IMR-90 (cell line): ENCODE measurements at regions not wholly inside any gene's neighbourhood (a gene's known extent, or its start where the extent isn't known, plus 50 kb on each side); places are given as distances from the start of the nearest gene placed in this dataset.

Source experiments
- ATAC-seq: fragments of 200-7000 bp; cut with Tn5 transposase; 2 replicates; pipeline ENCODE4 v1.9.1; 2020; ENCODE audit warnings: low read depth, mild to moderate bottlenecking, moderate library complexity
- BruUV-seq: library from RNA; stranded (reverse); fragments of 400-500 nt; replicated peaks from 2 replicates; lab custom pipeline; 2021; lab: Mats Ljungman, UMichigan
- CTCF ChIA-PET: fragments of 300-600 bp; formaldehyde crosslinking; extraction: SDS; loops from one replicate; lab custom pipeline; 2021; ENCODE audit warnings: antibody characterized with exemption; lab: Yijun Ruan, JAX
- POLR2A ChIA-PET: fragments of 300-600 bp; sonication (Branson Sonifier 250); formaldehyde crosslinking; loops from one replicate; lab custom pipeline; 2022; ENCODE audit warnings: antibody characterized with exemption; ENCODE audit not compliant: unreplicated experiment; lab: Charles Lee
- DNase-seq: peaks from one replicate; pipeline ENCODE4 v3.0.0; 2013
- H2AFZ ChIP-seq: replicated peaks from 2 replicates; pipeline ENCODE3; 2013; ENCODE audit warnings: low read length, mild to moderate bottlenecking; ENCODE audit not compliant: poor library complexity
- H2AK5ac ChIP-seq: 2 replicates; pipeline ENCODE4 v1.6.1; 2013; ENCODE audit warnings: low read depth, low read length, inconsistent platforms
- H2AK9ac ChIP-seq: replicated peaks from 2 replicates; pipeline ENCODE3; 2013; ENCODE audit warnings: mild to moderate bottlenecking, low read depth, low read length, moderate library complexity; ENCODE audit not compliant: poor library complexity
- H2BK120ac ChIP-seq: 2 replicates; pipeline ENCODE4 v1.6.1; 2013; ENCODE audit warnings: low read depth, low read length, inconsistent platforms
- H2BK15ac ChIP-seq: 3 replicates; pipeline ENCODE4 v1.6.1; 2013; ENCODE audit warnings: low read depth, low read length, inconsistent platforms
- H2BK20ac ChIP-seq: 2 replicates; pipeline ENCODE4 v1.6.1; 2013; ENCODE audit warnings: low read depth, mild to moderate bottlenecking, inconsistent platforms, low read length, moderate library complexity
- H2BK5ac ChIP-seq: 2 replicates; pipeline ENCODE4 v1.6.1; 2013; ENCODE audit warnings: mild to moderate bottlenecking, low read depth, low read length, inconsistent platforms; ENCODE audit not compliant: poor library complexity, severe bottlenecking
- H3K14ac ChIP-seq: replicated peaks from 2 replicates; pipeline ENCODE4 v1.6.1; 2013; ENCODE audit warnings: low read depth, low read length, inconsistent platforms
- H3K18ac ChIP-seq: 2 replicates; pipeline ENCODE4 v1.6.1; 2013; ENCODE audit warnings: low read depth, low read length, control low read depth
- H3K23ac ChIP-seq: 2 replicates; pipeline ENCODE4 v1.6.1; 2013; ENCODE audit warnings: low read depth, low read length, inconsistent platforms
- H3K27ac ChIP-seq: 2 replicates; pipeline ENCODE4 v1.5.1; 2013; ENCODE audit warnings: mild to moderate bottlenecking, control low read depth, low read length; ENCODE audit not compliant: insufficient read depth
- H3K27me3 ChIP-seq: 2 replicates; pipeline ENCODE4 v1.6.1; 2013; ENCODE audit warnings: low read length; ENCODE audit not compliant: control insufficient read depth, insufficient read depth
- H3K36me3 ChIP-seq: 2 replicates; pipeline ENCODE4 v1.6.1; 2013; ENCODE audit warnings: low read length, mixed read lengths; ENCODE audit not compliant: control insufficient read depth, insufficient read depth
- H3K4ac ChIP-seq: 2 replicates; pipeline ENCODE4 v1.6.1; 2013; ENCODE audit warnings: low read depth, low read length, inconsistent platforms
- H3K4me1 ChIP-seq: 2 replicates; pipeline ENCODE4 v1.6.1; 2013; ENCODE audit warnings: low read length, mixed read lengths; ENCODE audit not compliant: control insufficient read depth, insufficient read depth
- H3K4me2 ChIP-seq: 2 replicates; pipeline ENCODE4 v1.6.1; 2013; ENCODE audit warnings: low read depth, mild to moderate bottlenecking, control low read depth, low read length, moderate library complexity
- H3K4me3 ChIP-seq: 2 replicates; pipeline ENCODE4 v1.5.1; 2013; ENCODE audit warnings: low read depth, mild to moderate bottlenecking, control low read depth, low read length, moderate library complexity; ENCODE audit not compliant: insufficient read depth
- H3K56ac ChIP-seq: 2 replicates; pipeline ENCODE4 v1.6.1; 2013; ENCODE audit warnings: low read length, inconsistent platforms; ENCODE audit not compliant: insufficient read depth; ENCODE audit errors: extremely low read depth
- H3K79me1 ChIP-seq, 2 experiments: 2 replicates each; pipeline ENCODE4 v1.6.1; 2013; ENCODE audit warnings: low read length in 2 of 2, inconsistent platforms in 1 of 2, low read depth in 1 of 2
- H3K9ac ChIP-seq: 2 replicates; pipeline ENCODE4 v1.6.1; 2013; ENCODE audit warnings: low read depth, low read length, control low read depth
- H3K9me1 ChIP-seq: 2 replicates; pipeline ENCODE4 v1.6.1; 2013; ENCODE audit warnings: low read length, inconsistent platforms; ENCODE audit not compliant: insufficient read depth
- H3K9me3 ChIP-seq: 2 replicates; pipeline ENCODE4 v1.6.1; 2013; ENCODE audit warnings: low read length; ENCODE audit not compliant: control insufficient read depth, insufficient read depth
- H4K20me1 ChIP-seq: 2 replicates; pipeline ENCODE4 v1.6.1; 2013; ENCODE audit warnings: low read length, inconsistent platforms; ENCODE audit not compliant: insufficient read depth
- H4K5ac ChIP-seq: 2 replicates; pipeline ENCODE4 v1.6.1; 2013; ENCODE audit warnings: mild to moderate bottlenecking, low read depth, low read length, control low read depth
- H4K8ac ChIP-seq, 2 experiments: 2 replicates each; pipeline ENCODE4 v1.6.1; 2013; ENCODE audit warnings: low read depth in 2 of 2, low read length in 2 of 2, control low read depth in 1 of 2, inconsistent platforms in 1 of 2
- H4K91ac ChIP-seq: 2 replicates; pipeline ENCODE4 v1.6.1; 2013; ENCODE audit warnings: low read depth, low read length, inconsistent platforms; ENCODE audit not compliant: insufficient read depth
- FOS ChIP-seq: fragments of 150-350 bp; IDR thresholded peaks from 2 replicates; pipeline ENCODE4 v1.6.1; 2016; ENCODE audit warnings: low read depth, low read length
- MAFK ChIP-seq: IDR thresholded peaks from 2 replicates; pipeline ENCODE4 v1.6.1; 2012; ENCODE audit warnings: low read depth, low read length, improper control_type of control experiment
- WGBS, 2 experiments: methylation state at CpG; one replicate each; pipeline versions ENCODE4 v1.1.5 to v1.1.7; 2013; ENCODE audit warnings: missing lambda C conversion rate in 2 of 2; ENCODE audit not compliant: insufficient read length in 1 of 2; ENCODE audit errors: extremely low coverage in 2 of 2; 5-methylcytosine and 5-hydroxymethylcytosine counted together
- dilution Hi-C: fragments of 300-500 bp; cut with HindIII; formaldehyde crosslinking; loops from one replicate; pipeline ENCODE4 v1.14.3; 2018; ENCODE audit warnings: low sequenced_read_pairs; ENCODE audit not compliant: unreplicated experiment
- in situ Hi-C: fragments of 300-500 bp; cut with MboI; formaldehyde crosslinking; loops from 3 replicates; pipeline ENCODE4 v1.14.3; 2019; ENCODE audit warnings: low sequenced_read_pairs, inconsistent platforms, mixed read lengths
- intact Hi-C: fragments of 100-400 bp; cut with micrococcal nuclease; formaldehyde crosslinking; loops from 2 replicates; pipeline ENCODE4 v1.10.0; 2022

GRCh38 chr5:74401281-74401945 lies 239.1 kb downstream of the ENC1 start:
- no peak overlapping the region for H3K4me2 ChIP-seq
- H2AK9ac ChIP-seq, result no peak overlapping the region
- no peak overlapping the region for H2AFZ ChIP-seq
- H3K36me3 ChIP-seq, result no peaks in the 10 kb centered on the region
- no peaks in the 10 kb centered on the region for H3K79me1 ChIP-seq
- no peak overlapping the region for H3K14ac ChIP-seq
- H3K27ac ChIP-seq, result no peak overlapping the region
- no peak overlapping the region for H2BK120ac ChIP-seq
- no peaks in the 10 kb centered on the region for H3K9me1 ChIP-seq
- no peaks in the 10 kb centered on the region for H3K4me1 ChIP-seq
- no peak overlapping the region for H4K91ac ChIP-seq
- H3K4ac ChIP-seq, result no peak overlapping the region
- ATAC-seq (no peak), DNase-seq (peak; percentile 26)
- no peak overlapping the region for H3K9ac ChIP-seq
- no peak overlapping the region for H3K23ac ChIP-seq
- intact Hi-C loops, result no loop called here
- no peak overlapping the region for H2BK20ac ChIP-seq
- BruUV-seq, result no TSS peak
- H2AK5ac ChIP-seq, result no peak overlapping the region
- peaks cover 4% of the 10 kb centered on the region; the same call in 1 of the 2 replicates for H3K9me3 ChIP-seq
- POLR2A ChIA-PET, result no interaction called here
- H2BK5ac ChIP-seq, result no peak overlapping the region
- H3K4me3 ChIP-seq, result no peak overlapping the region
- in situ Hi-C loops, result no loop called here
- dilution Hi-C loops, result no loop called here
- no peak overlapping the region for H4K5ac ChIP-seq
- H3K27me3 ChIP-seq, result peaks cover 9% of the 10 kb centered on the region
- CTCF ChIA-PET, result interaction anchor here (0.6 kb wide), 1 partner anchor 9 kb away, joined by 3 read pairs; no protein-coding TSS in a partner anchor
- no peaks in the 10 kb centered on the region for H4K20me1 ChIP-seq
- 100% methylated on average over 1 of the region's 2 CpGs; no CpG with 5 or more reads in 1 of the 2 experiments for WGBS, 2 experiments
- 0 out of 2 replicates have a peak, but pooled peaks have one; percentile 12 for TF ChIP-seq MAFK
- no peak for TF ChIP-seq FOS
- no peak overlapping the region for H2BK15ac ChIP-seq
- H3K18ac ChIP-seq, result no peak overlapping the region
- H4K8ac ChIP-seq, result no peak overlapping the region
- H3K56ac ChIP-seq, result no peak overlapping the region
